ENCODE measurements at regions not wholly inside any gene's neighbourhood (a gene's known extent, or its start where the extent isn't known, plus 50 kb on each side); places are given as distances from the start of the nearest gene placed in this dataset.

DNA sequence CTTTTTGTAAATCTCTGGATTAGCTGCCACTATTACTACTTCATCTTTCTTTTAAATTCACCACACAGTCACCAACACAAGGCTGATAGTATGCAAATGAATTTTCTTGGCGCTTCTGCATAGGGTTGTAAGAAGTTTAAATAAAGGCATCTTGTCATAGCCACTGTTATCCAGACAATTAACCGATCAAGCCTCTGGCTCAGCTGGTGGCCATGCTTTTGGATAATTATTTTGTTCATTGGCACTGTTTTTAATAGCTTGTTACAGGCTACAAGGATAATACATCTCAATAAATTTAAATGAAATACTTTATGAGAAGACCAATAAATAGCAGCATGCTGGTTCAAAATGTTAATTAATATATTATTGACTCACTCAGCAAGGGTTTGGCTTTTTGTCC is 1261.0 kb downstream of the FAM181B start:
- ChIA-PET POLR2A (no interaction called here), CTCF (no interaction called here)
- DNase-seq (ENCODE audit: extremely low spot score), result no peak
- TF ChIP-seq BHLHE40 (IDR thresholded peaks at IDR 0.05; ENCODE audit: borderline replicate concordance), result no peak
- TF ChIP-seq ZNF384 (IDR thresholded peaks at IDR 0.05), result no peak
- no peak for TF ChIP-seq FOXM1 (IDR thresholded peaks at IDR 0.05; ENCODE audit: borderline replicate concordance)
- TF ChIP-seq FOXA1 (IDR thresholded peaks at IDR 0.05), result no peak
- TF ChIP-seq ARNT (IDR thresholded peaks at IDR 0.05), result no peak
- no peak for TF ChIP-seq SP1 (IDR thresholded peaks at IDR 0.05)
- TF ChIP-seq L3MBTL2 (conservative IDR thresholded peaks at IDR 0.05), result no peak
- TF ChIP-seq FOXK2 (IDR thresholded peaks at IDR 0.05), result no peak
- TF ChIP-seq SUZ12 (IDR thresholded peaks at IDR 0.05), result no peak
- TF ChIP-seq NFRKB (IDR thresholded peaks at IDR 0.05), result no peak
- TF ChIP-seq HDGF (IDR thresholded peaks at IDR 0.05; ENCODE audit: borderline replicate concordance), result no peak
- no peak for TF ChIP-seq ELF4 (IDR thresholded peaks at IDR 0.05)
- TF ChIP-seq TARDBP (IDR thresholded peaks at IDR 0.05), result no peak
- TF ChIP-seq PKNOX1 (IDR thresholded peaks at IDR 0.05), result no peak

- no peak for DNase-seq (ENCODE audit: extremely low spot score)
- POLR2A ChIA-PET, result no interaction called here
- CTCF ChIA-PET, result no interaction called here
- TF ChIP-seq FOXM1 (IDR thresholded peaks at IDR 0.05; ENCODE audit: borderline replicate concordance) (no peak), LEF1 (IDR thresholded peaks at IDR 0.05; ENCODE audit: borderline replicate concordance) (no peak), ZNF384 (IDR thresholded peaks at IDR 0.05) (no peak), FOXK2 (IDR thresholded peaks at IDR 0.05) (no peak), CTBP1 (IDR thresholded peaks at IDR 0.05; ENCODE audit: borderline replicate concordance) (no peak), NFRKB (IDR thresholded peaks at IDR 0.05) (no peak), ELF4 (IDR thresholded peaks at IDR 0.05) (no peak), PKNOX1 (IDR thresholded peaks at IDR 0.05) (no peak), SP1 (IDR thresholded peaks at IDR 0.05) (no peak), L3MBTL2 (conservative IDR thresholded peaks at IDR 0.05) (no peak), HDGF (IDR thresholded peaks at IDR 0.05; ENCODE audit: borderline replicate concordance) (no peak), SUZ12 (IDR thresholded peaks at IDR 0.05) (no peak), BHLHE40 (IDR thresholded peaks at IDR 0.05; ENCODE audit: borderline replicate concordance) (no peak), ARNT (IDR thresholded peaks at IDR 0.05) (no peak), TARDBP (IDR thresholded peaks at IDR 0.05) (no peak), FOXA1 (IDR thresholded peaks at IDR 0.05) (no peak)
Measured at GRCh38 chr11:81470446-81470845, 1263.2 kb downstream of the FAM181B start.

- no peak for TF ChIP-seq L3MBTL2 (conservative IDR thresholded peaks at IDR 0.05)
- CTCF ChIA-PET, result no interaction called here
- DNase-seq (ENCODE audit: extremely low spot score), result no peak
- POLR2A ChIA-PET, result no interaction called here
Measured at GRCh38 chr11:81459766-81460306, 1273.8 kb downstream of the FAM181B start.

DNA sequence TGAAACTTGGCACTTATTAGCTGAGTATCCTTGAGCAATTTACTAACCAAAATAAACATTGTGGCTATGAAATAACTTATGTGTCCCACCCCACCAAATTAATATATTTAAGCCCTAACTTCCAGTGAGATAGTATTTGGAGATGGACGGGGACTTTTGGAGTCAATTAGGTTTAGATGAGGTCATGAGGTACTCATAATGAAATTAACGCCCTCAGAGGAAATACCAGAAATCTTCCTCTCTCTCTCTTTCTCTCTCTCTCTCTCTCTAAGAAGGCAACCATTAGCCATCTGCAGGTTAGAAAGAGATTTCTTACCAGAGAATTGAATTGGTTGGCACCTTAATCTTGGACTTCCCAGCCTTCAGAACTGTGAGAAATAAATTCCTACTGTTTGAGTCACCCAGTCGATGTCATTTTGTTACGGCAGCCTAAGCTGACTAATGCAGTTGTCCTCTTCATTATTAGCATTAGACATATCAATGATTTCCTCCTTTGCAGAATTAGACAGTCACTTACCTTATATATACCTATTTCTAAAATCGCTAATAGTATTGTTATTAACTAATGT is 1284.0 kb downstream of the FAM181B start:
- ChIA-PET POLR2A (no interaction called here), CTCF (interaction anchor here (0.8 kb wide), 1 partner anchor 976 kb away, joined by 4 read pairs; no protein-coding TSS in a partner anchor)
- DNase-seq (ENCODE audit: extremely low spot score), result no peak
- no peak for TF ChIP-seq SUZ12 (IDR thresholded peaks at IDR 0.05)
- no peak for TF ChIP-seq PKNOX1 (IDR thresholded peaks at IDR 0.05)
- no peak for TF ChIP-seq FOXA1 (IDR thresholded peaks at IDR 0.05)
- TF ChIP-seq ELF4 (IDR thresholded peaks at IDR 0.05), result no peak
- no peak for TF ChIP-seq NFRKB (IDR thresholded peaks at IDR 0.05)
- TF ChIP-seq BHLHE40 (IDR thresholded peaks at IDR 0.05; ENCODE audit: borderline replicate concordance), result no peak
- TF ChIP-seq FOXM1 (IDR thresholded peaks at IDR 0.05; ENCODE audit: borderline replicate concordance), result no peak
- no peak for TF ChIP-seq LEF1 (IDR thresholded peaks at IDR 0.05; ENCODE audit: borderline replicate concordance)
- TF ChIP-seq TARDBP (IDR thresholded peaks at IDR 0.05), result no peak
- TF ChIP-seq FOXK2 (IDR thresholded peaks at IDR 0.05), result no peak
- no peak for TF ChIP-seq L3MBTL2 (conservative IDR thresholded peaks at IDR 0.05)
- TF ChIP-seq CTBP1 (IDR thresholded peaks at IDR 0.05; ENCODE audit: borderline replicate concordance), result no peak
- TF ChIP-seq ARNT (IDR thresholded peaks at IDR 0.05), result no peak
- TF ChIP-seq SP1 (IDR thresholded peaks at IDR 0.05), result no peak
- no peak for TF ChIP-seq HDGF (IDR thresholded peaks at IDR 0.05; ENCODE audit: borderline replicate concordance)
- no peak for TF ChIP-seq ZNF384 (IDR thresholded peaks at IDR 0.05)

DNA sequence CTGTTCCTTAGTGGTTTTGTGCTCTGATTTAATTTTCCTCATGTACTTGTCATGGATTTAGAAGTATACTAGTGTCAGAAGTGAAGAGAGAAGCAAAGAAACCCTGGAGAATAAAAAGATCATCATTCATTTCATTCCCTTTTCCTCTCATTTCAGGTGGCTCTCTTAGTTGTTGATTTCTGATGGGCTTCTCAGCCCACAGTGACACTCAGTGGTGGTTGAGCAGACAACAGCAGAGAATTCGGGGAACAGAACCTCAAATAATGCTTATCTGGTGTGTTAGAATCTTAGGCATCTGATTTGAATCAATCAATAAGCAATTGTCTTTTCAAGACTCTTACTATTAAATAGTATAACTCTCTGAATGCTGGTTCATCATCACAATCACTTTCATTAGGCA is 1289.4 kb downstream of the FAM181B start:
- DNase-seq (ENCODE audit: extremely low spot score), result no peak
- TF ChIP-seq NFRKB (IDR thresholded peaks at IDR 0.05) (no peak), CTBP1 (IDR thresholded peaks at IDR 0.05; ENCODE audit: borderline replicate concordance) (no peak), LEF1 (IDR thresholded peaks at IDR 0.05; ENCODE audit: borderline replicate concordance) (no peak), HDGF (IDR thresholded peaks at IDR 0.05; ENCODE audit: borderline replicate concordance) (no peak), TARDBP (IDR thresholded peaks at IDR 0.05) (no peak), ZNF384 (IDR thresholded peaks at IDR 0.05) (no peak), L3MBTL2 (conservative IDR thresholded peaks at IDR 0.05) (no peak), BHLHE40 (IDR thresholded peaks at IDR 0.05; ENCODE audit: borderline replicate concordance) (no peak), FOXK2 (IDR thresholded peaks at IDR 0.05) (no peak), FOXA1 (IDR thresholded peaks at IDR 0.05) (no peak), ARNT (IDR thresholded peaks at IDR 0.05) (no peak), SUZ12 (IDR thresholded peaks at IDR 0.05) (no peak), ELF4 (IDR thresholded peaks at IDR 0.05) (no peak), SP1 (IDR thresholded peaks at IDR 0.05) (no peak), PKNOX1 (IDR thresholded peaks at IDR 0.05) (no peak), FOXM1 (IDR thresholded peaks at IDR 0.05; ENCODE audit: borderline replicate concordance) (no peak)
- CTCF ChIA-PET, result no interaction called here
- POLR2A ChIA-PET, result no interaction called here
